D721Med (cell line): ENCODE measurements at regions not wholly inside any gene's neighbourhood (a gene's known extent, or its start where the extent isn't known, plus 50 kb on each side); places are given as distances from the start of the nearest gene placed in this dataset.

Experiments used
- DNase-seq: peaks from one replicate; pipeline ENCODE4 v3.0.0; 2011; ENCODE audit warnings: low spot score; ENCODE audit not compliant: insufficient read length
- FAIRE-seq: peaks from 2 replicates; lab custom pipeline; 2011; peaks lifted over from hg19 to GRCh38; lab: Jason Lieb, UNC
- CTCF ChIP-seq: IDR thresholded peaks from 2 replicates; pipeline ENCODE4 v1.5.1; 2012; ENCODE audit warnings: mild to moderate bottlenecking, control low read depth; ENCODE audit not compliant: insufficient read depth; ENCODE audit errors: missing control alignments

GRCh38 chr10:36450380-36450779 is 675.0 kb upstream of the ANKRD30A start:
- FAIRE-seq (no peak), DNase-seq (no peak)
- no peak for TF ChIP-seq CTCF

- TF ChIP-seq CTCF: no peak
- FAIRE-seq: no peak
- no peak for DNase-seq
Measured at GRCh38 chr10:36448760-36449691, 676.4 kb upstream of the ANKRD30A start.

GRCh38 chr10:36446881-36447280 is 678.5 kb upstream of the ANKRD30A start:
- DNase-seq: no peak
- TF ChIP-seq CTCF: no peak
- no peak for FAIRE-seq

GRCh38 chr10:36443233-36443632 is 682.2 kb upstream of the ANKRD30A start:
- DNase-seq: no peak
- no peak for FAIRE-seq
- no peak for TF ChIP-seq CTCF

GRCh38 chr10:36441557-36441956 is 683.8 kb upstream of the ANKRD30A start:
- no peak for TF ChIP-seq CTCF
- DNase-seq (no peak), FAIRE-seq (no peak)

- TF ChIP-seq CTCF: no peak
- no peak for FAIRE-seq
- DNase-seq: no peak
Measured at GRCh38 chr10:36440539-36440938, 684.9 kb upstream of the ANKRD30A start.

- DNase-seq (no peak), FAIRE-seq (no peak)
- TF ChIP-seq CTCF: no peak
Measured at GRCh38 chr10:36437367-36437766, 688.0 kb upstream of the ANKRD30A start.
